ENCODE measurements at regions not wholly inside any gene's neighbourhood (a gene's known extent, or its start where the extent isn't known, plus 50 kb on each side); places are given as distances from the start of the nearest gene placed in this dataset.

DNA sequence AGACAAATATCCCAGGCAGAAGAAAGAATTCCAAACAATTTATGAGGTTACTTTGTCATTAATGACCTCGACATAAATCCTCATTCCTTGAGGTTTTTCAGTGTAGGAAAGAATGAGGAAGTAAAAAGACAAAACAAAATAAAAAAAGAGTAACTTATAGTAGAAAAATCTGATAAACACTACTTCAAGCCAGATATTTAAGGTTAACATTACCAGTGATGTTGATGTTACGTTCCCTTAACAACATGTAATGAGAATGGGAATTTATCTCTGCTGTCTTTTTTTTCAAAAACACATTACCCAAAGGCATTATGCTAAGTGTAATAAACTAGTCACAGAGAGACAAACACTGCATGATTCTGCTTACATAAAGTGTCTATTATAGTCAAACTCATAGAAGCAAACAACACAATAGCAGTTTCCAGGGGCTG, 935.1 kb downstream of the SLITRK1 start:
- H3K9ac ChIP-seq (ENCODE audit: low read length): no peak overlapping the region
- no peak overlapping the region for H3K27ac ChIP-seq (ENCODE audit: low read depth, low read length)
- H3K4me1 ChIP-seq (ENCODE audit: insufficient read depth, low read length): no peaks in the 10 kb centered on the region
- no peaks in the 10 kb centered on the region for H3K9me3 ChIP-seq (ENCODE audit: low read length)
- H3K27me3 ChIP-seq (ENCODE audit: control insufficient read depth in 1 of 2, insufficient read depth in 2 of 2, low read length in 2 of 2): no peaks in the 10 kb centered on the region
- H3K36me3 ChIP-seq (ENCODE audit: insufficient read depth, low read length): no peaks in the 10 kb centered on the region
- no peak overlapping the region for H3K4me3 ChIP-seq (ENCODE audit: low read depth in 1 of 2, low read length in 2 of 2)

DNA sequence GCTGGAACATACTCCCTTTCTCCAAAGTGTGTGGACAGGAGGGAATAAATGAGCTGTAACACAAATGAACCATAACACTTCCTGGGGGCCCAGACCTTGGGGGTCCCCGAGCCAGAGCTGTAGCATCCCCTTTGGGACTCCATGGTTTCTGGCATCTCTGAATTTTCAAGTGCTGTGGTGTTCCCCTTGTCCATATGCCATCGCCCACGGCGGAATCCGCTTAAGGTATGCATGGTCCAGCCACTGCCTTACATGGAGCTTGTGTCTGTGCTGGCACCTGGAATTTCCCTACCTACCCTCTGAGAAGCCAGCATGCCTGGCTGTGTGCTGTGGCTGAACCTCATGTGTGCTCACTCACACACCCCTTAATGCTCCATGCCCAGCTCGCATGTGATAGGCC, 943.6 kb downstream of the SLITRK1 start:
- Histone ChIP-seq H3K27ac (ENCODE audit: low read depth, low read length) (no peak overlapping the region), H3K36me3 (ENCODE audit: insufficient read depth, low read length) (no peaks in the 10 kb centered on the region), H3K4me1 (ENCODE audit: insufficient read depth, low read length) (no peaks in the 10 kb centered on the region), H3K27me3 (ENCODE audit: control insufficient read depth in 1 of 2, insufficient read depth in 2 of 2, low read length in 2 of 2) (no peaks in the 10 kb centered on the region), H3K4me3 (ENCODE audit: low read depth in 1 of 2, low read length in 2 of 2) (no peak overlapping the region), H3K9ac (ENCODE audit: low read length) (no peak overlapping the region), H3K9me3 (ENCODE audit: low read length) (no peaks in the 10 kb centered on the region)

DNA sequence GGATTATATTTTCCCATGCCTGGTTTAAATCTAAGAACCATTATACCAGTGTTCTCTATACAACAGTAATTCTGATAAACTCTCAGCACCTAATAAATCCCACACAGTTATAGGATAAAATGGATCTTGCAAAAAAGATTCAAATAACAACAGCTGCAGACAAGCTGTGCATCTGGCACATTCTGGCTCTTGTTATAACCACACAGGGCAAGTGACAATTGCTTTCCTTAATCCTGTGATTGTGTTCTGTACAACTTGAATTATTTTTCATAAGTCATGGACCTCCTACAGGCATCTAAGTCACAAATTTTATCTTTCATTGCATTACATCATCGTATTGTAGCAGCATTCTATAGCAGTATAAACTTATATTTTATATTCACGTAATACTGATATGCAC, 948.3 kb downstream of the SLITRK1 start:
- no peaks in the 10 kb centered on the region for H3K4me1 ChIP-seq (ENCODE audit: insufficient read depth, low read length)
- H3K9me3 ChIP-seq (ENCODE audit: low read length): no peaks in the 10 kb centered on the region
- no peaks in the 10 kb centered on the region for H3K27me3 ChIP-seq (ENCODE audit: control insufficient read depth in 1 of 2, insufficient read depth in 2 of 2, low read length in 2 of 2)
- H3K27ac ChIP-seq (ENCODE audit: low read depth, low read length): no peak overlapping the region
- H3K36me3 ChIP-seq (ENCODE audit: insufficient read depth, low read length): no peaks in the 10 kb centered on the region
- no peak overlapping the region for H3K4me3 ChIP-seq (ENCODE audit: low read depth in 1 of 2, low read length in 2 of 2)
- H3K9ac ChIP-seq (ENCODE audit: low read length): no peak overlapping the region

DNA sequence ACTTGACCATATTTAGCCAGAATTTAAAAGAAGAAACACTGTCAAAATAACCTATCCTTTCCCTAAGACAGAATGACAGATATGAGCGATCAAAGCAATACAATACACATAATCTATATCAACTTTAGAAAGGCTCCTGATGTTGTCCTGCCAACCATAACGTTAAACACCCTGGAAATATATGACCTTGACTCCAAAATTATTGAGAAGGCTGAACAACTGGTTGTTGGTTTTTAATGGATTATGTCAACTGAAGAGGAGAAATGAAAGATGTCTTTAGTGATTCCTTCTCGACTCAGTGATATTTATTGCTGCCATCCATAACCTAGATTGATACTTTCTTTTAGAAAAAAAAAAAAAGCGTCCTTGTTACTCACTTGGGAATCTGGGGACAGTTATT, 957.2 kb downstream of the SLITRK1 start:
- Histone ChIP-seq H3K4me3 (ENCODE audit: low read depth in 1 of 2, low read length in 2 of 2) (no peak overlapping the region), H3K27ac (ENCODE audit: low read depth, low read length) (no peak overlapping the region), H3K9me3 (ENCODE audit: low read length) (no peaks in the 10 kb centered on the region), H3K36me3 (ENCODE audit: insufficient read depth, low read length) (no peaks in the 10 kb centered on the region), H3K4me1 (ENCODE audit: insufficient read depth, low read length) (no peaks in the 10 kb centered on the region), H3K9ac (ENCODE audit: low read length) (no peak overlapping the region), H3K27me3 (ENCODE audit: control insufficient read depth in 1 of 2, insufficient read depth in 2 of 2, low read length in 2 of 2) (no peaks in the 10 kb centered on the region)

DNA sequence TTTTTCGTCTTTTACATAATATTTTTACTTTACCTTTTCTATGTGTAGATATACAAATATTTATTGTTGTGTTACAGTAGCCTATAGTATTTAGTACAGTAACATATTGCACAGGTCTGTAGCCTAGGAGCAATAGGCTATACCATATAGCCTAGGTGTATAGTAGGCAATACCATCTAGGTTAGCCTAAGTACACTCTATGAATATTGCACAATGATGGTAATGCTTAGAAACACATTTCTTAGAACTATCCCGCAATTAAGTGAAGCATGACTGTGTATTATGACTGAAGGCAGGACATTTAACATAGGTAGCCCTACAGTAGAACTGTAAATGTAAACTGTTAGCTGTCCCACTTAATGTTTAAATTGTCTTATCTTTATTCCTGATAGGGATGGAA, 964.3 kb downstream of the SLITRK1 start:
- Histone ChIP-seq H3K9ac (ENCODE audit: low read length) (no peak overlapping the region), H3K27me3 (ENCODE audit: control insufficient read depth in 1 of 2, insufficient read depth in 2 of 2, low read length in 2 of 2) (no peaks in the 10 kb centered on the region), H3K9me3 (ENCODE audit: low read length) (no peaks in the 10 kb centered on the region), H3K36me3 (ENCODE audit: insufficient read depth, low read length) (no peaks in the 10 kb centered on the region), H3K4me1 (ENCODE audit: insufficient read depth, low read length) (no peaks in the 10 kb centered on the region), H3K4me3 (ENCODE audit: low read depth in 1 of 2, low read length in 2 of 2) (no peak overlapping the region), H3K27ac (ENCODE audit: low read depth, low read length) (no peak overlapping the region)

DNA sequence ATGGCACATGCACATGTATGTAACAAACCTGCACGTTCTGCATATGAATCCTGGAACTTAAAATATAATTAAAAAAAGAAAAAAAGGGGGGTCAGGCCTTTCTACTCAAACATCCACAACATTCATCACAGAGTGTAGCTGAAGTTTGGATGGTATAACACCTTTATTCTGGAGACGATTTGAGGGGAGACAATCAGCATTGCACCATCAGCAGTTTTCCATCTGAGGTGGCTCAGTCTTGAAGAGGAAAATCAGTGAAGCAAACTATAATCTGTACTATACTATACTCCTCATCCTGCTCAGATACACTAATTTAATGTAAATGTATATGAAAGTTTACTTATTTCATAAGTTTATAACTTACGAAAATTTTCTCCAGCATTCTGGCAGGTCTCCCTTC, 969.7 kb downstream of the SLITRK1 start:
- Histone ChIP-seq H3K27ac (ENCODE audit: low read depth, low read length) (no peak overlapping the region), H3K4me3 (ENCODE audit: low read depth in 1 of 2, low read length in 2 of 2) (no peak overlapping the region), H3K4me1 (ENCODE audit: insufficient read depth, low read length) (no peaks in the 10 kb centered on the region), H3K36me3 (ENCODE audit: insufficient read depth, low read length) (no peaks in the 10 kb centered on the region), H3K9me3 (ENCODE audit: low read length) (no peaks in the 10 kb centered on the region), H3K27me3 (ENCODE audit: control insufficient read depth in 1 of 2, insufficient read depth in 2 of 2, low read length in 2 of 2) (no peaks in the 10 kb centered on the region), H3K9ac (ENCODE audit: low read length) (no peak overlapping the region)

DNA sequence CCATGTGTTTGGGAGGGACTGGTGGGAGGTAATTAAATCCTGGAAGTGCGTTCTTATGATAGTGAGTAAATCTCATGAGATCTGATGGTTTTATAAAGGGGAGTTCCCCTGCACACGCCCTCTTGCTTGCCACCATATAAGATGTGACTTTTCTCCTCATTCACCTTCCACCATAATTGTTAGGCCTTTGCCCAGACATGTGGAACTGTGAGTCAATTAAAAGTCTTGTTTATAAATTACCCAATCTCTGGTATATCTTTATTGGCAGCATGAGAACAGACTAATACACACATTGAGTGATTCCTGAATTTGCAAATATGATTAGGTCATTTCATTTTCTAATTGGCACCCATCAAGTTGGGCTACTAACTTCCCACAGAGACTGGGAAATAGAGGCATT, 977.2 kb downstream of the SLITRK1 start:
- H3K9ac ChIP-seq (ENCODE audit: low read length): no peak overlapping the region
- no peaks in the 10 kb centered on the region for H3K4me1 ChIP-seq (ENCODE audit: insufficient read depth, low read length)
- H3K36me3 ChIP-seq (ENCODE audit: insufficient read depth, low read length): no peaks in the 10 kb centered on the region
- no peak overlapping the region for H3K4me3 ChIP-seq (ENCODE audit: low read depth in 1 of 2, low read length in 2 of 2)
- H3K9me3 ChIP-seq (ENCODE audit: low read length): no peaks in the 10 kb centered on the region
- H3K27ac ChIP-seq (ENCODE audit: low read depth, low read length): no peak overlapping the region
- no peaks in the 10 kb centered on the region for H3K27me3 ChIP-seq (ENCODE audit: control insufficient read depth in 1 of 2, insufficient read depth in 2 of 2, low read length in 2 of 2)

DNA sequence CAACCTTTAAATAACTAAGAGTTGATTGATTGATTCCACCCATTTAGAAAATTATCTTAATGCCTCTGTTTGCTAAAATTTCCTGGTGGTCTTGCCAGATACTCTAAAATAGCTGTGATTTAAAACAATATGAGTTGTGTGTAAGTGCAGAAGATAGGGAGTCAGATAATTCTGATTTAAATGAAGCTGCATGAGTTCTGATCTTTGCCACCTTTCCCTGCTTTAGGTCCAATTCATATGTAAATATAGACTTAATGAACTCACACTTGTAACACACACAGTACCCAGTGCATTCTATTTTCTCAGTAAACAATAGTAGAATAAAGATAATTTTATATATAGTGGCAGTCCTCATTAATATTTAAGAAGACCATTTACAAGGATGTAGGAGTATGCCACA, 981.8 kb downstream of the SLITRK1 start:
- Histone ChIP-seq H3K27ac (ENCODE audit: low read depth, low read length) (no peak overlapping the region), H3K27me3 (ENCODE audit: control insufficient read depth in 1 of 2, insufficient read depth in 2 of 2, low read length in 2 of 2) (no peaks in the 10 kb centered on the region), H3K36me3 (ENCODE audit: insufficient read depth, low read length) (no peaks in the 10 kb centered on the region), H3K4me3 (ENCODE audit: low read depth in 1 of 2, low read length in 2 of 2) (no peak overlapping the region), H3K9me3 (ENCODE audit: low read length) (no peaks in the 10 kb centered on the region), H3K9ac (ENCODE audit: low read length) (no peak overlapping the region), H3K4me1 (ENCODE audit: insufficient read depth, low read length) (no peaks in the 10 kb centered on the region)

DNA sequence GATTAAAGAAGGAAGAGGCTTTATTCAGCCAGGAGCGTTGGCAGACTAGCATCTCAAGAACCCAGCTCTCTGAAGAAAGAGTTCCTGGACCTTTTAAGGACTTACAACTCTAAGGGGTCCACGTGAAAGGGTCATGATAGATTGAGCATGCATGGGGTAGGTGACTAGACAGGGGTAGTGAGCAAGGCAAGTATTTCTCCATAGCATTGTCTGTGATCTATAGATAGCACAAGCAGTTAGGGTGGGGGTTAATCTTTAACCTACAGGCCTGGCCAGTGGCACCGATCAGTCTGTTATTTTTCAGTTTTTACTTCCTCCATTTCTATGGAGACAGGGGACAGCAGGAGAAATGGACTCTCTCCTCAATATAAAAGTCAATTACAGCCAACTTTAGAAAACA, 983.7 kb downstream of the SLITRK1 start:
- H3K9ac ChIP-seq (ENCODE audit: low read length): no peak overlapping the region
- no peaks in the 10 kb centered on the region for H3K36me3 ChIP-seq (ENCODE audit: insufficient read depth, low read length)
- H3K27ac ChIP-seq (ENCODE audit: low read depth, low read length): no peak overlapping the region
- no peaks in the 10 kb centered on the region for H3K9me3 ChIP-seq (ENCODE audit: low read length)
- H3K4me1 ChIP-seq (ENCODE audit: insufficient read depth, low read length): no peaks in the 10 kb centered on the region
- no peaks in the 10 kb centered on the region for H3K27me3 ChIP-seq (ENCODE audit: control insufficient read depth in 1 of 2, insufficient read depth in 2 of 2, low read length in 2 of 2)
- H3K4me3 ChIP-seq (ENCODE audit: low read depth in 1 of 2, low read length in 2 of 2): no peak overlapping the region

DNA sequence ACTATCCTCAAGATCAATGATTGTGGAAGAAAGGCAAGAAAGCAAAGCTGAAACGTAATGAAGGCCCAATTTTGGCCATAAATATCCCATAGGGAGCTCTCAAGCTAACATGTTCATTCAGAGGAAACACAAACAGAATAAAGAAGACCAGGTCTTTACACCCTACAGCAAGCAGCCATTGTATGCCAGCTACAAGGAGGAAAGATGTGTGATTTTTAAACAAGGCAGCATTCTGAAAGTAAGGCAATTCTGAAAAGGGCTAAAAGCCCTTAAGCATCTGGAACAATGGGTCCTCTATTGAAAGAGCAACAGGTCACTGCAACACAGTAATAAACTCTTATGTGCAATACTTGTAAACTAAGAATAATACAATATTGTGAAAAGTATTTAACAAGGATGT, 1002.4 kb downstream of the SLITRK1 start:
- H3K27ac ChIP-seq (ENCODE audit: low read depth, low read length): no peak overlapping the region
- no peaks in the 10 kb centered on the region for H3K4me1 ChIP-seq (ENCODE audit: insufficient read depth, low read length)
- H3K9me3 ChIP-seq (ENCODE audit: low read length): no peaks in the 10 kb centered on the region
- no peak overlapping the region for H3K9ac ChIP-seq (ENCODE audit: low read length)
- no peaks in the 10 kb centered on the region for H3K36me3 ChIP-seq (ENCODE audit: insufficient read depth, low read length)
- no peak overlapping the region for H3K4me3 ChIP-seq (ENCODE audit: low read depth in 1 of 2, low read length in 2 of 2)
- H3K27me3 ChIP-seq (ENCODE audit: control insufficient read depth in 1 of 2, insufficient read depth in 2 of 2, low read length in 2 of 2): no peaks in the 10 kb centered on the region

DNA sequence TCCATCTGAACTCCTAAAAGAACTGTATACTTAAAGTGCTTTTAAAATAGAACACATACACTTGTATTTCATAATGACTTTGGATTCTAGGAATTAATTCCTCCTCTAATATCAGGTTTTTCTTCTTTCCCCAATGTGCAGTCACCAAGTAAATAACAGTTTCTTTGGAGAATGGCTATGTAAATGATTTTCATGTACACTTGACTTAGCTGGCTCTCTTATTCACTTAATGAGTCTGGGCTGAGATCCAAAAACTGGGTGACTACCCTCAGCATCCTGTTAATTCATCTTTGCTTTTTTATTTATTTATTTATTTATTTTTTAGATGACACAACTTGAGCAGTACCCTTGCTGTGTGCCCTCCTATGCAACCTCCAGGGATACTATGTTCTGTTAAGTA, 1003.7 kb downstream of the SLITRK1 start:
- no peaks in the 10 kb centered on the region for H3K36me3 ChIP-seq (ENCODE audit: insufficient read depth, low read length)
- H3K4me3 ChIP-seq (ENCODE audit: low read depth in 1 of 2, low read length in 2 of 2): no peak overlapping the region
- no peaks in the 10 kb centered on the region for H3K4me1 ChIP-seq (ENCODE audit: insufficient read depth, low read length)
- H3K27me3 ChIP-seq (ENCODE audit: control insufficient read depth in 1 of 2, insufficient read depth in 2 of 2, low read length in 2 of 2): no peaks in the 10 kb centered on the region
- H3K27ac ChIP-seq (ENCODE audit: low read depth, low read length): no peak overlapping the region
- H3K9me3 ChIP-seq (ENCODE audit: low read length): no peaks in the 10 kb centered on the region
- no peak overlapping the region for H3K9ac ChIP-seq (ENCODE audit: low read length)

DNA sequence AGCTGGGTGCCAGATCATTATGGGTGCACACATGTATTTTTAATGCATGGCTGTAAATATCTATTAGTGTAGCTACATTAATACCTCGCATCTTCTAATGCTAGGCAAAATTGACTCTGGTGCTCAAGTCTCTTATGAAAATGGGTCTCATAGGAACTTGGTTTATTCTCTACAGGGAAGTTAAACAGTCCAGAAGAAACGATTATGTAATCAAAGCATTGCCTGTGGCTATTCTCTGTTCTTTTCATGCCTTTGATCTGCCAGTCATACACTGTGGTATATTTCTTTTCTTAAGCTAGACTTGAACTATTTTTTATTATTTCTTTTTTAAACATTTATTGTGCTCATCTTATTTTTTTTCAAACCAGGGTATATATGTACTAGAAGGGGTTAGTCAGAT, 1015.0 kb downstream of the SLITRK1 start:
- Histone ChIP-seq H3K27me3 (ENCODE audit: control insufficient read depth in 1 of 2, insufficient read depth in 2 of 2, low read length in 2 of 2) (no peaks in the 10 kb centered on the region), H3K4me3 (ENCODE audit: low read depth in 1 of 2, low read length in 2 of 2) (no peak overlapping the region), H3K4me1 (ENCODE audit: insufficient read depth, low read length) (no peaks in the 10 kb centered on the region), H3K36me3 (ENCODE audit: insufficient read depth, low read length) (no peaks in the 10 kb centered on the region), H3K9me3 (ENCODE audit: low read length) (no peaks in the 10 kb centered on the region), H3K27ac (ENCODE audit: low read depth, low read length) (no peak overlapping the region), H3K9ac (ENCODE audit: low read length) (no peak overlapping the region)

Data from muscle layer of colon (tissue), 2 donors.